T47D (cell line): ENCODE measurements at regions not wholly inside any gene's neighbourhood (a gene's known extent, or its start where the extent isn't known, plus 50 kb on each side); places are given as distances from the start of the nearest gene placed in this dataset.
"Not testable (repeated sequence)": the region's sequence is repeated elsewhere in the genome, so short reads cannot be mapped to it uniquely, and the experiment has no call there.

Source experiments
- DNase-seq, 2 experiments: peaks; one replicate each; pipeline versions ENCODE4 v3.0.0 to v3.0.0-alpha.2; 2011 to 2012; ENCODE audit warnings: low read depth in 1 of 2, low spot score in 1 of 2
- JUND ChIP-seq: IDR thresholded peaks from 2 replicates; pipeline ENCODE4 v1.6.1; 2012; ENCODE audit warnings: low read depth
- in situ Hi-C: cut with HindIII; loops from 2 replicates; pipeline ENCODE4 v1.10.0; 2016; ENCODE audit warnings: low sequenced_read_pairs, low pct_unique_long_range_greater_than_20kb

DNA sequence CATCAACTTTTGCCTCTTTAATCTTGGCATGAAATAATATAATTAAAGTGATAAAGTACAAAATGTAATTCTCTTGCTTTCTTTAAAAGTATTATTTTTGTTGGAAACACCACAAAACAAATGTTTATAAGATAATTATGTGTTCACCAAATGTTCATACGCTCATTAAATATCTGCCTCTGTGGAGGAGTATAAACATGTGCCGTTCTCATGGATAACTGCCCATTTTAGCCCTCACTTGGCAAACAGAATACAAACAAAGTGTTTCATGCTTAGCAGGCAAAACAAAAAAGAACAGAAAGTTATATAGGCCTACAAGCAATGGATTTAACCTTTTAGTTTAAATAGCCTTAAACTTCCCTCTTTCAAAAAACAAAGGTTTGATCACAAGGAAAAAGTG, 800.5 kb upstream of the DIAPH2 start:
- TF ChIP-seq JUND: no peak
- in situ Hi-C loops: no loop called here
- DNase-seq: no peak

DNA sequence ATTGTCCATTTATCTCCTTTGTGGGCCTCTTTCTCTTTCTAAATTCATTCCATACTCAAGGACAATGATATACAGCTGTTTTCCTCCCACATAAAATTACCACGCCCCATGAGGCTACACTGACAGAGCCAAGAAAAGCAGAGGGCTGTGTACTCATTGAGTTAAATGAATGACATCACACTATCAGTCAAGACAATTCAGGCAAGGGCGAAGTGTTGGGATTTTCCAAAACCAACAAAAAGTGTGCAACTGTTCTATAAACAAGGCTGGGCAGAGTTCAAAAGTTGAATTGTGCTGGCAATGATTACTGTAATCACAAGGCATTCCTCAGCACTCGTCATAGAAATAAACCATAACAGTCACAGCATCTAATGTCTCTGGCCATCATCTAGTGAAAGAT, 799.6 kb upstream of the DIAPH2 start:
- TF ChIP-seq JUND: no peak
- no peak for DNase-seq
- in situ Hi-C loops: no loop called here

DNA sequence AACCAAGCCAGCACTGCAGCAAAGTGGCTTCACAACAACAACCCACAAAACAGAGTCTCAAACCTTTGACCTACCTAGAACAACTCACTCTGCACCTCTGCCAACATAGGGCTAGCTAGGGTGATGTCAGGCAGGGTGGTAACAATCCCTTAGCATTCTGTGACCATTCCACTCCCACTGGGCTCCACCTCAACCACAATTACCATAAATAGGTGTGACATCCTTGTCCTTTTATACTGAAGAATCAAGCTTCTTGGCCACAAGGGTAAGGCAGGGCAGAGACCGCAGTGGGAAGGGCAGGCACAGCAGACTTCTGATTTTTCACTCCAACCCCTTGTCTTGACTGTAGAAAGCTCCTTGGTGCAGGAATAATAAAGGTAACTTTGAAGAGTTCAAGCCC, 795.4 kb upstream of the DIAPH2 start:
- no peak for DNase-seq
- in situ Hi-C loops: no loop called here
- TF ChIP-seq JUND: no peak

DNA sequence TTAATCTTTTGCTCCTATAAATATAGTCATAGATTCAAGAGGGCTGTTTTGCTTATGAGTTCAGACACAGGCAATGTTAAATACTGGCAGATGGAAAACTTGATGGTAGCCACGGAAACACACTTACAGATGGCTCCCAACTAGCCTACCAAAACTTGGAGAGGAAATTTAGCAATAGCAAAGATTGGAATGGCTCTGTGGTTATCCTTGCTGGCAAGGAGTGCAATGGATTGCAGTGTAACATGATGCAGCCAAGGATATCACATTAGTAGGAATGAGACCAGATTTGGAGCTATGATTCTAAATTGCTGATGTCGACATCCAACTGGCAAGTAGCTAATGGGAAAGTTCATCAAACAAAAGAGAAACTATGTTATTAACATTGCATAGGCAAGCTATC, 791.0 kb upstream of the DIAPH2 start:
- no peak for TF ChIP-seq JUND
- in situ Hi-C loops: no loop called here
- DNase-seq: no peak

DNA sequence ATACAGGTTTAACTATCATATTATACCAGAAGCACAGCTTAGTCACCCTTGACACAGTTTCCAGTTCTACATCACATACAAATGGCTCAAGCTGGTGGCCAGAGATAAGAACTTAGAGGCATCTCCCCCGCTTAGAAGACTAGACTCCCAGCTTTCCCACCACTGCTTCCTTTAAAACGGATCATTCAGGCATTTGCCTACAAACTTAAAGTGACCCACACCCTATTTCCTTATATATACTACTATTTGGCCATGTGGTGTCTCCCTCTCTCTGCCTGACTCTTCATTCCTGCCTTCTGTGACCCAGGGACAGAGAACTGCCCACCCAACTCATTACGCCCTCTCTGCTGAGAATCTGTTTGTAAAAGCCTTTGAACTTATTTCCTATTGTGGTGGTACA, 781.2 kb upstream of the DIAPH2 start:
- DNase-seq: no peak
- in situ Hi-C loops: no loop called here
- TF ChIP-seq JUND: no peak

DNA sequence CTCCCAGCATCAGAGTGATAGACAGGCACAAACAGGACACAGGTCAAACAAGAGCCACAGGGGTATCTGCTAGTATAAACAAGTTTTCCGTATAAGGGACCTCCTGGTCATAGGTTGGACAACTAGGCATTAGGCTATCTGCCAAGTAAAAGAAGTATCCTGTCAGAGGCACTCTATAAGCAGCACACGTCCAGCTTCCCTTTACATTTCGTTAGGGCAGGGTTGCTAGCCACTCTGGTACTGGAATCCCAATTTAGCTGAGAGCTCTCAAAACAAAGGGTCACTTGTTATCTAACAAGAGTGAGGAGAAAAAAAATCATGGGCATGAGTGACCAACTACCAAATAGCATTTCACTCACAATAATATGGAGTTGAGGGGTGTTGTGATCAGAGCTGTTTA, 780.7 kb upstream of the DIAPH2 start:
- TF ChIP-seq JUND: no peak
- DNase-seq: no peak
- in situ Hi-C loops: no loop called here

DNA sequence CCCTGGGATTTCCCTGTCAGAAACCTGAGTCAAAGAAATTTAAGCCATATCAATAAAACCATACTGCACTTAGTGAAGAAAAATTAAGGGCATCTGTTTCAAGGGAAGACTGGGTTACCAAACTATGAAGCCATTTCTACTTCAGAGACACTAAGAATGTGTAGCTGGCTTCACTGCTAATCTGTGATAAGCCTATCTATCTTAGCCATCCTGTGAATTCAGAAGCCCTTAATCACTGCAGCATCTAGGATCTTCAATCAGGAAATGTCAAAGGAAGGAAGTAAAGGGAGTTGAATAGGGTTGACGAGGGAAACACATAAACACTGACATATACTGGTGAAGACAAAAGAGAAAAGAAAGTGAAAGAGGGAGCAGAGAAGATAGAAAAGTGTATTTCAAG, 777.6 kb upstream of the DIAPH2 start:
- DNase-seq: no peak
- no peak for TF ChIP-seq JUND
- in situ Hi-C loops: no loop called here

DNA sequence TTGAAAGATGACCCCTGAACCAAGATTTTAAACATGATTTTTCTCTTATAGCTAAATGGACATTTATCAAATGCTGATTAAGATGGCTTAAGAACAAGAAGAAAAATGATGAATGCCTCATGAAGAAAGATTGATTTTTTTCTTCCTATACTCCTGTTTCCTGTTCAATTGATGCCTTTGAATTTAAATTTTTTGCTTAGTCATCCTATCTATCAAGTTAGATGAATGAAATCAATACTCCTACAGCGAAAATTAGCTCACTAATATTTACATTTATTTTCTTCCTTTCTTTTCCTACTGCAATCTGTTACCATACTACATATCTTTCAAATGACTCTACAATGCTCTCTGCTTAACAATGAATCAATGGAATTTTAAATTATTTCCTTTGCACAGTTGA, 773.6 kb upstream of the DIAPH2 start:
- TF ChIP-seq JUND: no peak
- no peak for DNase-seq
- in situ Hi-C loops: no loop called here

DNA sequence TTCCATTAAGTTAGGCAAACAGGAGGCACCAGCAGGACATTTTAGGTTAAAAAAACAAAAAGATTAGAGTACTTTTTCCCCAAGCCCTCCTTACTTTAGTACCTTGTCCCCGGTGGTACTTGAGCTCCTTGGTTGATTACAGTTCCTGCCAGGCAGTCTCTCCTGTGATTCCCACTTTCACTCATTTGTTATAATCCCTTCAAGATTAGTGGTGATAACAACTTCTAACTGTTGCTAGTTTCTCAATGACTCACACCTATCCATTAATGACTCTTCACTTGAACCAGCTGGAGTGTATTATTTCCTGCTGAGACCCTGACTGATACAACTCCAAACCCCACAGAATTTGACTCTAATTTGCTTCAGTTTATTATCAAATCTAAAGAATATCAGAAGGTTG, 765.0 kb upstream of the DIAPH2 start:
- TF ChIP-seq JUND: no peak
- in situ Hi-C loops: no loop called here
- DNase-seq: no peak

DNA sequence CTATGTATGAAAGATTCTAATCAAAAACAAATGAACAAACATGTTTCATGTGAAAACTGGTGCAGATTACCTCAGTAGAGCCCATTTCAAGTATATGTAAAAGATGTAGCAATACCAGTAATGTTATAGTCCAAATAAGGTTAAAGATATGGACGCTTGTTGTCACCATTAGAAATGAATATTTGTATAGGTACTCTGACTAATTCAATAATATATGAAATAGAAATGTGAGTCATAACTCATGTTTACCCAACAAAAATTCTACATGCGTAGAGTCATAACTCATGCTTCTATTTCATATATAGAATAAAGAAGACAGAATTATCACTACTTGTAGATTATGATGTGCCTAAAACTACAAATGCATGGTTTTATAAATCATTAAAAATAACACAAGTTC, 739.1 kb upstream of the DIAPH2 start:
- no peak for DNase-seq
- in situ Hi-C loops: no loop called here
- TF ChIP-seq JUND: no peak

DNA sequence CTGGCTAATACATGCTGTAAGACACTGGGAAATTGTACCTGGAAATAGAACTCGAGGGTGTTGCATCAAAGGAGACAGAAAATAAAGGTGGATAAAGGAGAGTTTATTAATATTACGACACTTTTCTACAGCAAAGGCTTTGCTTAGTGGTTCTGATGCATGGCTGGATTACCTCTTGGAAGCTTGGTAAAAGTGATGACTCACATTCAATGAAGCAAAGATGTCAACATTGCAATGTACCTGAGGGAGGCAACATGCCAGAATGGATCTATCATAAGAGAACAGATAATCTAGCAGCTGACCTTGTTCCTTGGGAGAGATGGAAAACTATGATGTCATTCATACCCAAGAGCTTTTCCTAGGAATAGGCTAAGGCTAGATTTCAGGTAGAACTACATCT, 735.1 kb upstream of the DIAPH2 start:
- no peak for TF ChIP-seq JUND
- DNase-seq: no peak
- in situ Hi-C loops: no loop called here

DNA sequence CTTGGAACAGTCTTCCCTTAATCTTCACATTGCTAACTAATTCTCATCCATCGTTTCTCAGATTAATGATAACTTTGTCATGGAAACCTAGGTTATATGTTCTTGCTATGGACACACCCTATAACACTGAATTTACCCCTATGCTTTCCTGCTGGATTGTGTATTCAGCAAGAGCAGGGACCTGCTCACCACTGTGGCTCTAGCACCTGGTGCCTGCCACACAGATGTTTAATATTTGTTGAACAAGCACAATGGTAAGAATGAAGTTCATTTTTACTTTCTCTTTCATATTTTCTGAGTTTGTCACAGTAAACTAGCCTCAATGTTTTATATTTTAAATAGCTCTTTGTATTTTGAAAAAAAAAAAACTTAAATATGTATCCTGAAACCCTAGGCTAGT, 734.0 kb upstream of the DIAPH2 start:
- no peak for TF ChIP-seq JUND
- no peak for DNase-seq
- in situ Hi-C loops: no loop called here

DNA sequence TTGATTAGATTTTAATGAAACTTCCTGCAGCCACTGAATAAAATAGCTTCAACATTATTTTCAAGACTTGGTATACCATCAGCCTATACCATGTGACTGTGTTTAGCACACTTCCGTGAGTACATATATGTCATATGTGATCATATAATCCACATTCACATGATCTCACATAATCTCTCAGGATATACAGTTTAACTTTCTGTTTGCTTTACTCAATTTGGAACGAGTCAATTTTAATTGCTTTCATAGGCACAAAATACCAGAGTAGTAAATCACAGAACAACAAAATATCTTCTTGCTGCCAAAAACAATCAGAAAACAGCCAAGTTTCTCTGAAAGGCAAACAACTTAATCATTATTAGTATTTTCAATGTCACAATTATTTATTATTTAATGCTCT, 731.1 kb upstream of the DIAPH2 start:
- TF ChIP-seq JUND: no peak
- no peak for DNase-seq
- in situ Hi-C loops: no loop called here

DNA sequence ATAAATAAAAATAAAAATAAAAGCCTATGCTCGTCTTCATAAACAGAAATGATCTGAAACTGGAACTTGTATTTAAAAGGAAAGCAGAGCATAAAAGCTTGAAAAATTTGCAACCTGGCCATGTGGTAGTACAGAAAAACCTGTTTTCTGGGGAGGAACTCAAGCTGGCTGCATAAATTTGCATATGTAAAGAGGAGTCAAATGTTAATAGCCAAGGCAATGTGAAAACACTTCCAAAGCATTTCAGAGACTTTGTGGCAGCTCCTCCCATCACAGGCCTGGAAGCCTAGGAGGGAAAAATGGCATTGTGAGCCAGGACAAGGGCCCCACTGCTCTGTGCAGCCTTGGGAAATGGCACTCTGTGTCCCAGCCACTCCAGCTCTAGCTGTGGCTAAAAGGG, 727.9 kb upstream of the DIAPH2 start:
- in situ Hi-C loops: no loop called here
- no peak for TF ChIP-seq JUND
- no peak for DNase-seq

DNA sequence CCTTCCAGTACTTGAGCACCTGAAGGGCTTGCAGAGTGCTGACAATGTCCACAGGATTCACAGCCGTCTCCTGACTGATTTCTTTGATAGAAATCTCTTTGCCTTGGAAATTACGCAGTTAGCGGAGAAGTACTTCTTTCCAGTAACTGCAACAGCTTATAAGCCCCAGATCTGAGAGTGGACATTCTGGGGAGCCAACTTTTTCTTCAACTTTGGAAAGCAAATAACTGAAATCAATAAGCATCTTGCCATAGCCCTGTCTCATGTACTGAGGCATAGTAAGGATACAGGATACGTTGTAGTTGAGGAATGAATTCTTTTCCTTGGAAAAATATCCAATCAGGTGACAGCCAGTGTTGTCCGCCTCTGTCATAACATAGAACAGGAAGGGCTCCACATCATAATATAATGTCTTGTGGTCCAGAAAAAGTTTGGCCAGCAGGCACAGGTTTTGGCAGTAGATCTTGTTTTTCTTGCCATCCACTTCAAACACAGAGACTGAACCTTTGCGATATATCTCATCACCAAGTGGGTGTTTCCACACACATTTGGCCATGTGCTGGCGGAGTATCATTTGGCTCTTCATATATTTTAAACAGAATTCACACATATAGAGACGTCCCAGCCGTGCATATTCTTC, 711.1 kb upstream of the DIAPH2 start:
- DNase-seq, in situ Hi-C loops: not testable (repeated sequence)
